ENCODE measurements at regions not wholly inside any gene's neighbourhood (a gene's known extent, or its start where the extent isn't known, plus 50 kb on each side); places are given as distances from the start of the nearest gene placed in this dataset.

GRCh38 chr16:86292171-86292775 is 218.1 kb upstream of the FOXF1 start:
- no peak for ATAC-seq
- H3K27me3 Mint-ChIP-seq = peaks cover 57% of the 10 kb centered on the region
- no peak overlapping the region for H3K4me3 Mint-ChIP-seq
- no peaks in the 10 kb centered on the region for H3K36me3 Mint-ChIP-seq
- no peak overlapping the region for H3K27ac Mint-ChIP-seq
- no peaks in the 10 kb centered on the region for H3K4me1 Mint-ChIP-seq
- no peak for DNase-seq
- H3K9me3 Mint-ChIP-seq (ENCODE audit: low read depth) = no peaks in the 10 kb centered on the region
- CTCF ChIA-PET = interaction anchor here (2.2 kb wide), 1 partner anchor 10 kb away, joined by 5 read pairs; no protein-coding TSS in a partner anchor

DNA sequence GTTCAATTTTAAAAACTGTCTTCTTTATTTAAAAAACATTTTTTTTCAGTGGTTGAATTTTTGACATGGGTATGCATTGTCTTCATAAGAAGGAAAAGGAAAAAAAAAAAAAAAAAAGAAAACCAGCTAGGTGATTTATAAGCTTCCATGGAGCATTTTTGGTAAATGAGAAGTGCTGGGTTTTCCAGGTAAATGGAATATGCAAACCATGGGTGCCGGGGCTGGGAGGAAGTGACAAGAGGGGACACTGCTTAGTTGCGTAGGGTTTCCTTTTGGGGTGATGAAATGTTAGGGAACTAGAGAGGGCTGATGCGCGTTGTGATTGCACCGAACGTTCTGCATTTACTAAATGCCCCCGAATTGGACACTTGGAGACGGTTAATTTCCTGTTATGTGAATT is 217.4 kb upstream of the FOXF1 start:
- DNase-seq (no peak), ATAC-seq (no peak)
- H3K27ac Mint-ChIP-seq = no peak overlapping the region
- H3K4me3 Mint-ChIP-seq = no peak overlapping the region
- H3K36me3 Mint-ChIP-seq = no peaks in the 10 kb centered on the region
- CTCF ChIA-PET = interaction anchor here (2.2 kb wide), 1 partner anchor 9 kb away, joined by 5 read pairs; no protein-coding TSS in a partner anchor
- H3K4me1 Mint-ChIP-seq = no peaks in the 10 kb centered on the region
- H3K9me3 Mint-ChIP-seq (ENCODE audit: low read depth) = no peaks in the 10 kb centered on the region
- peaks cover 55% of the 10 kb centered on the region for H3K27me3 Mint-ChIP-seq

- Mint-ChIP-seq H3K36me3 (no peaks in the 10 kb centered on the region), H3K9me3 (ENCODE audit: low read depth) (no peaks in the 10 kb centered on the region), H3K27me3 (peaks cover 55% of the 10 kb centered on the region), H3K27ac (no peak overlapping the region), H3K4me1 (no peaks in the 10 kb centered on the region), H3K4me3 (no peak overlapping the region)
- CTCF ChIA-PET = no interaction called here
- no peak for ATAC-seq
- no peak for DNase-seq
These were observed 216.4 kb upstream of the FOXF1 start for GRCh38 chr16:86293906-86294305.

DNA sequence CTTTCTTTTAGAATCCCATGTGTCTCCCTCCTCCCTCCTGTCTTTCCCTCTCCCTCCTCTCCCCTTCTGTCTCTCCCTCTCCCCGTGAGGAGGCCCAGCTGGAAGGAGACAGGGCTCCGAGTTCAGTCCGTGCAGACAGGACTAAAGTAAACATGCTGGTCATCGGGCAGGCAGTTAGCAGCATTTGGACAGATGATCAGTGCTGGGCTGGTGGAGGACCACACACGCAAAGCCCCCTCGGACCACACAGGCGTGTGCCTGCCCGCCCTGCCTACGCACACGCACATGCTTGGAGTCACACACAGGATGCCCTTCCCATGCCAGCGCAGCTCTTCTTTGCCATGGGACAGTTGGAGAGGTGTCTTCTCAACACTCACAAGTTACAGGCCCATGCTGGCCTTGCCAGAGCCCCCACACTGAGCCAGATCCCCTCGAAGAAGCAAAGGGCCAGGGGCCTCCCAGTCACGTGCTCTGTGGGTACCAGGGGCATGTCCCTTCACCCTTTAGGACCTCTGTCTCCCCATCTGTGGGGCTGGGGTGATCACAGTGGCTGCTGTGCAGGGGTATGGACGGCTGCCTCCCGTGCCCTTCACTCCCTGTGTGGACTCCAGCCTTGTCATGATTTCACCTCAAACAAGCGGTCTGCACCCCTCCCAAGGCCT is 215.7 kb upstream of the FOXF1 start:
- Mint-ChIP-seq H3K27ac (no peak overlapping the region), H3K36me3 (no peaks in the 10 kb centered on the region), H3K9me3 (ENCODE audit: low read depth) (no peaks in the 10 kb centered on the region)

DNA sequence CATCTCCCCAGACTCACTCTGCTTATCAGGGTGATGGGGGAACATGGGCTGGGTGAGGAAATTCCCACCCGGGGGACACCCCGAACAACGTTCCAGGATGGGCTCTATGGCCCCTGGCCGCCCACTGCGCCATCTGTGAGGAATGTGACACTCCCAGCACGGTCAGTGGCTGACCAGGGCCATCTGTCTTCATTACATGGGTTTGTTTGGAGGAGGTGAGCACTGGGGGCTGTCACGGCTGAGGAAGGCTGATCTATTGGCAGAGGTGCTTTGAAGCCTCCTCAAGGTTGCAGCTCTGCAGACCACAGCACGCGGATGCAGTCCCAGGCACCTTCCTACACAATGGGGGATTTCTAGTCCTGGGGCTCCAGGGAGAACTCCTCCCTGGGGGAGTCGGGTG is 214.1 kb upstream of the FOXF1 start:
- Mint-ChIP-seq H3K4me3 (no peak overlapping the region), H3K27me3 (peaks cover 50% of the 10 kb centered on the region), H3K9me3 (ENCODE audit: low read depth) (no peaks in the 10 kb centered on the region), H3K27ac (no peak overlapping the region), H3K4me1 (no peaks in the 10 kb centered on the region), H3K36me3 (no peaks in the 10 kb centered on the region)
- ATAC-seq (no peak), DNase-seq (no peak)
- CTCF ChIA-PET = no interaction called here

More for the DNA sequence above, 215.7 kb upstream of the FOXF1 start:
- Mint-ChIP-seq H3K4me1 (no peaks in the 10 kb centered on the region), H3K4me3 (no peak overlapping the region), H3K27me3 (peaks cover 52% of the 10 kb centered on the region)
- DNase-seq (no peak), ATAC-seq (no peak)
- CTCF ChIA-PET = no interaction called here

DNA sequence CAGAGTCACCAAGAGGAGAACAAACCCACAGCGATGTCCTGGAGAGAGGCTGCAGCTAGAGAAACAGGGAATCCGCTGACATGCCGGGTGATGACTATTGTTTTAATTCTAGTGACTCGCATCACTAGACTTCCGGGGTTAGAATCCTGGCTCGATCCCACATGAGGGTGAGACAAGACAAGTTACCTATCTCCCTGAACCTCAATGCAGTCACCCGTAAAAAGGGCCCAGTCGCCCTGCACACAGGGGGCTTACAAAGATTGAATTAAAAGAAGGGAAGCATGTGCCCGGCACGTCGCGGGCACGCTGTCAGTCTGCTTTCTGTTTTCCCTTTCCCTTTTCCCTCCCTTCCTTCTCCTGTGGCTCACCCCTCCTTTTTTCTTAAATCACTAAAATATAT is 212.9 kb upstream of the FOXF1 start:
- no peak overlapping the region for H3K27ac Mint-ChIP-seq
- peaks cover 53% of the 10 kb centered on the region for H3K27me3 Mint-ChIP-seq
- no peak overlapping the region for H3K4me3 Mint-ChIP-seq
- H3K4me1 Mint-ChIP-seq = no peaks in the 10 kb centered on the region
- CTCF ChIA-PET = no interaction called here
- no peaks in the 10 kb centered on the region for H3K9me3 Mint-ChIP-seq (ENCODE audit: low read depth)
- DNase-seq (no peak), ATAC-seq (no peak)
- H3K36me3 Mint-ChIP-seq = no peaks in the 10 kb centered on the region

DNA sequence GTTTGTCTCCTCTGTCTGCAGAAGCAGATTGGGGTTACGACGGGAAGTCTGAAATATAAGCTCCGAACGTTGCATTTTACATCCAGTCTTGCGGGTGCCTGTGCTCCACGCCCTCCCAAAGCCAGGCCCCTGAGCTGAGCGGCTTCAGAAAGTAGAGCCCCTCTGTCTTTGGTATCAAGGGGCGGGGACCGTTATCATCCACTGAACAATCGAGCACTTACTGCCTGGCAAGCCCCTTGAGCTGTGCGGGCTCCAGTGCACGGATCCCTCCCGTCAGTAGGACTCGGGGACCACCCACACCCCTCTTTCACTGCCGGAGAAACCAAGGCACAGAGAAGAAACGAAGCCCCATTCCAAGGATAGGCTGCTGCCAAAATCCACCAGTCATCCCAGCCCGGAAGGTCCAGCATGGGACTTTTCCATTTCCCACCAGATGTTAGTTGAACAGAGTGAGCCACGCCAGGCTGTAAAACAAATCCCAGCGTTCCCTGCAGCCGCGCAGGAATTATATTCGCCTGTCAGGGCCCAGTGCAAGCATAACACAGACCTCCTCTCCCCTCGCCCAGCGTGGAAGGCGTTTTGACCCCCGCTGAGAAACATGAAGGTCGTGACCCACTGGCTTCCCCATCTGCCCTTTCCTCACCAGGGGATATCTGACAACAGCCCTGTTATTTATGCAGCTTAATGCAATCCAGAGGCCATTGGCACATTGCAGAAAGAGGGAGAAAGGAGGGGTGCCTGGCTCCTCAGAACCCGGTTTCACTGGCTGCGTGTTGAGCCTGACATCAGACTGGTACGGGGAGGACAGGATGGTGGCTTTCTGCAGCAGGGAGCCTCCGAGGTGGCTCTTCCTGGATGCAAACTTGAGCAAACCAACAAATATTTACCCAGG is 212.2 kb upstream of the FOXF1 start:
- ATAC-seq = no peak
- no peak overlapping the region for H3K4me3 Mint-ChIP-seq

DNA sequence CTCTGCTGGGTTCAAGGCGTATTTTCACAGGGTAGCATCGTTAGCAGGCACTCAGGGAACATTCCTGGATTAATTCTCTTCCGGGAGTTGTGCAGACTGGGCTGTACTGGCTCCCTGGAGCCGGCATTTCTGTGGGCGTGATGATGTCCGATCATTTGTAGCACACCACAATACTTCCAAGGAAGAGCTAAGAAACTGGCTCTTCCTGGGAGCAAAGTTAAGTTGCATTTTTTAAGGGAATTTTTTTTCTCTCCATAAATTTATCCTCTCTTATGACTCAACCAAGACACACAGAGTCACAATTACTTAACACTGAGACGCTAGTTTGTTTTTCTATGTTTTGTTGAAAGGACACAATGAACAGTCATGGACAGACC is 211.6 kb upstream of the FOXF1 start:
- Mint-ChIP-seq H3K36me3 (no peaks in the 10 kb centered on the region), H3K4me3 (no peak overlapping the region), H3K4me1 (no peaks in the 10 kb centered on the region), H3K9me3 (ENCODE audit: low read depth) (no peaks in the 10 kb centered on the region), H3K27ac (no peak overlapping the region), H3K27me3 (peaks cover 53% of the 10 kb centered on the region)
- DNase-seq = no peak
- CTCF ChIA-PET = no interaction called here
- ATAC-seq = no peak

More for the DNA sequence above, 212.2 kb upstream of the FOXF1 start:
- Mint-ChIP-seq H3K27me3 (peaks cover 53% of the 10 kb centered on the region), H3K27ac (no peak overlapping the region), H3K4me1 (no peaks in the 10 kb centered on the region), H3K36me3 (no peaks in the 10 kb centered on the region), H3K9me3 (ENCODE audit: low read depth) (no peaks in the 10 kb centered on the region)
- no peak for DNase-seq
- CTCF ChIA-PET = no interaction called here

DNA sequence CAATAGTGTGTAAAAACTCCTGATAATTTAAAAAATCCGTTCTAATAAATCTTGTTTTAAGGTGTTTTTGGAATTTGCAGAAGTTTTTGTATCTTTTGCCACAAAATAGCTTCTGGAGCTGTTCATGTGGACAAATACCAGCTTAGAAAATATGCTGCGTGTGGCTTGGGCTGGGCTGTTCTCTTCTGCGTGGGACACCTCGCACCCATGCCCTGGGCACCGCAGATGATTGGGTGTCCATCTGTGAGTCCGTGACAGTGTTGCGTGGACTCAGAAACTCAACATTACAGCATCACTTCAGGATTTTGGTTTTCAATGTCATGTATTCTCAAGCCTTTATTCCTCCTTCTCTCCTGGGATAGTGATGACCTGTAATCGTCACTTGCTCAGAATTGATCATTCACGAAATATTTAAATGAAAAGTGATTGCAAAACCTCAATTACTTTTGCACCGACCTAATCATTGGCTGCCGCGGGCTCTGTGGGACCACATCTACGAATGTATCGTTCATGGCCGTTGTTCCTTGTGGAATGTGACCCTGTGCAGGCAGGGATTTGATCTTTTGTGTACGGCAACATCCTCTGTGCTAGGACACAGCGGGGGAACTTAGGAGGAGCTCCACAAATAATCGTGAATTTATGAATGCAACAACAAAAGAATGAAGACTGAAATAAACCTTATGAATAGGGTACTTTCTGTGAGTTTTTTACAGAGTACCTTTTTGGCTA is 210.3 kb upstream of the FOXF1 start:
- no peak for ATAC-seq
- H3K4me3 Mint-ChIP-seq = no peak overlapping the region
- H3K9me3 Mint-ChIP-seq (ENCODE audit: low read depth) = no peaks in the 10 kb centered on the region
- DNase-seq = no peak
- no peaks in the 10 kb centered on the region for H3K36me3 Mint-ChIP-seq
- H3K27ac Mint-ChIP-seq = no peak overlapping the region
- no peaks in the 10 kb centered on the region for H3K4me1 Mint-ChIP-seq
- CTCF ChIA-PET = interaction anchor here (1.1 kb wide), 1 partner anchor 18 kb away, joined by 3 read pairs; no protein-coding TSS in a partner anchor
- peaks cover 56% of the 10 kb centered on the region for H3K27me3 Mint-ChIP-seq

GRCh38 chr16:86300746-86301481 is 209.4 kb upstream of the FOXF1 start:
- Mint-ChIP-seq H3K4me1 (no peaks in the 10 kb centered on the region), H3K36me3 (no peaks in the 10 kb centered on the region), H3K27me3 (peaks cover 53% of the 10 kb centered on the region), H3K4me3 (no peak overlapping the region), H3K27ac (no peak overlapping the region), H3K9me3 (ENCODE audit: low read depth) (no peaks in the 10 kb centered on the region)
- CTCF ChIA-PET = no interaction called here
- ATAC-seq (no peak), DNase-seq (no peak)

DNA sequence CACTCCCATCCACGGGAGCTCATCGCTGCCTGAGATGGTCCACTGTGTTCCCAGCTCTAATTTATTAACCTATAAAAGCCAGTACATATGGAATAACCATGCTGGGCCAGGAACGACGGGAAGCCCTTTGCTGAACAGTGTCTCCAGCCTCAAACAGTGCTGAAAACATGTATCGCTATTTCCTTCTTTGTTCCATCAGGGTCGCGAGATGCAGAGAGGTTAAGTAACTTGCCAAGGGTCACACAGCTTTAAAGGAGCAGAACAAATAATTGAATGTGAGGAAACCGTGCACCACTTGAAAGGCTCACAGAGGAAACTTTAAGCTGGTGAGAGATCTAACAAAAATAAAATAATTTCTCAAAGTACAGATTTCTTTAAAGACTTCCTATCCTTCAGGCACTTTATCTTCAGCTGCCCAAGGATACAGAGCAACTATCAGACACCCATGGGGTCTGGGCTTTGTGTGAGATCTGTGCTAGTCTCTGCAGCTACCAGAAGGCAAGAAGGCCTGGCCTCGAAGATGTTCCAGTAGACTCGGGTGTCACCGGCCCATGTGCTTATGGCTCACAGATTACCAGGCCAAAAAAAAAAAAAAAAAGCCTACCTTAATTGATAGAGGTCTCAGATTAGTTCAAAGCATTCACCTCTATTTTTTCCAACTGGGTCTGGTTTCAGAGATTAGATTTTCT is 207.8 kb upstream of the FOXF1 start:
- H3K4me3 Mint-ChIP-seq = no peak overlapping the region
- H3K27me3 Mint-ChIP-seq = peaks cover 41% of the 10 kb centered on the region
- ATAC-seq (no peak), DNase-seq (no peak)
- H3K27ac Mint-ChIP-seq = no peak overlapping the region
- H3K36me3 Mint-ChIP-seq = no peaks in the 10 kb centered on the region
- H3K9me3 Mint-ChIP-seq (ENCODE audit: low read depth) = no peaks in the 10 kb centered on the region
- H3K4me1 Mint-ChIP-seq = no peaks in the 10 kb centered on the region
- CTCF ChIA-PET = interaction anchor here (1.6 kb wide), 1 partner anchor 10 kb away, joined by 5 read pairs; no protein-coding TSS in a partner anchor

GRCh38 chr16:86303787-86304678 is 206.3 kb upstream of the FOXF1 start:
- no peaks in the 10 kb centered on the region for H3K9me3 Mint-ChIP-seq (ENCODE audit: low read depth)
- ATAC-seq (no peak), DNase-seq (no peak)
- H3K27ac Mint-ChIP-seq = no peak overlapping the region
- H3K36me3 Mint-ChIP-seq = no peaks in the 10 kb centered on the region
- CTCF ChIA-PET = no interaction called here
- no peak overlapping the region for H3K4me3 Mint-ChIP-seq
- H3K27me3 Mint-ChIP-seq = peaks cover 27% of the 10 kb centered on the region
- no peaks in the 10 kb centered on the region for H3K4me1 Mint-ChIP-seq

Measured in activated CD8-positive, alpha-beta memory T cell treated with anti-CD3 and anti-CD28 coated beads, Interleukin-2, amount 10 ng/mL, durations not matched to agents 7 days and 5 days (primary cell).